ENCODE measurements at regions not wholly inside any gene's neighbourhood (a gene's known extent, or its start where the extent isn't known, plus 50 kb on each side); places are given as distances from the start of the nearest gene placed in this dataset.

DNA sequence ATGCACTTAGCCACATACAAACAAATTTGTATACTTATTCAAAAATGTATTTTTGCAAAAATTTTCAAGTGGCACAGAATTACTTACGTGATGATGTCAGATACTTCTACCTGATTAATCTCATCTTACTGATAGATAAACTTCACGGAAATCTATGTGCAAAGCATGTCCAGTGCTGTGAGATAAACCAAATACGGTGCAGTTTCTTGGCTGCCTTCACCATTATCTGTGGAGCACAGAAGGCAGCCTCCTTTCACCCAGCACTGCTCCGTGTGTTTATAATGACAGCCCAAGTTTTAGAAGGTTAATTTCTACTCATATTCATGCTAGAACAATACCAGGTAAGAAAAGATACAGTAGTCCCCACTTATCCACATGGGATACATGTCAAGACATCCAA, 59.0 kb upstream of the PDE10A start:
- TF ChIP-seq ESRRA (CRISPR knock-in tag; IDR thresholded peaks at IDR 0.05; ENCODE audit: low read depth), result no peak
- no peak for TF ChIP-seq KAT2B (IDR thresholded peaks at IDR 0.05; ENCODE audit: borderline replicate concordance, low read depth, low read length)
- TF ChIP-seq ZNF326 (CRISPR knock-in tag; IDR thresholded peaks at IDR 0.05; ENCODE audit: borderline replicate concordance), result no peak
- TF ChIP-seq STAG1 (CRISPR knock-in tag; IDR thresholded peaks at IDR 0.05), result no peak
